Coronary artery (tissue), 2 donors: ENCODE measurements at regions not wholly inside any gene's neighbourhood (a gene's known extent, or its start where the extent isn't known, plus 50 kb on each side); places are given as distances from the start of the nearest gene placed in this dataset.

Source experiments
- DNase-seq: peaks from one replicate; pipeline ENCODE4 v3.0.0-alpha.2; 2017; ENCODE audit warnings: low spot score
- H3K27ac ChIP-seq, 2 donors: fragments of 200-600 bp; sonication (generic); one replicate each; pipeline ENCODE4 v1.5.1; 2016 to 2019
- H3K4me3 ChIP-seq: fragments of 200-600 bp; sonication (generic); 2 replicates; pipeline ENCODE4 v1.5.1; 2016; ENCODE audit warnings: mild to moderate bottlenecking, moderate library complexity
- TF ChIP-seq, protein P1 (sequence below): fragments of 200-600 bp; sonication (generic); IDR thresholded peaks from one replicate; pipeline ENCODE4 v1.5.1; 2019; ENCODE audit warnings: antibody characterized with exemption

DNA sequence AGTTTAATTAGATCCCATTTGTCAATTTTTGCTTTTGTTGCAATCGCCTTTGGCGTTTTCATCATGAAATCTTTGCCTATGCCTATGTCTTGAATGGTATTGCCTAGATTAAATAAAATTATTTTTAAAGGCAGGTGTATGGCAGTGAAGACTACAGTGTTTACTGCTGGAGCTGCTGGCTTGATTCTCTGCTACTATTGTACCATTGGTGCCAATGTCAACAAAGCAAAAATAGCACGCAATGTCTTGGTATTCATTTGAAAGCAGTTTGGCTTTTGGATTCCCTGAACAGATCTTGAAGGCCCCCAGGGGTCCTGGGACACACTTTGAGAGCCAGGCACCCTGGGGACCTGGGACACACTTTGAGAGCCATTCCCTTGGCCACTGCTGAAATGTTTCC is 125.4 kb upstream of the ACKR3 start:
- no peak for DNase-seq
- TF ChIP-seq, protein P1, sequence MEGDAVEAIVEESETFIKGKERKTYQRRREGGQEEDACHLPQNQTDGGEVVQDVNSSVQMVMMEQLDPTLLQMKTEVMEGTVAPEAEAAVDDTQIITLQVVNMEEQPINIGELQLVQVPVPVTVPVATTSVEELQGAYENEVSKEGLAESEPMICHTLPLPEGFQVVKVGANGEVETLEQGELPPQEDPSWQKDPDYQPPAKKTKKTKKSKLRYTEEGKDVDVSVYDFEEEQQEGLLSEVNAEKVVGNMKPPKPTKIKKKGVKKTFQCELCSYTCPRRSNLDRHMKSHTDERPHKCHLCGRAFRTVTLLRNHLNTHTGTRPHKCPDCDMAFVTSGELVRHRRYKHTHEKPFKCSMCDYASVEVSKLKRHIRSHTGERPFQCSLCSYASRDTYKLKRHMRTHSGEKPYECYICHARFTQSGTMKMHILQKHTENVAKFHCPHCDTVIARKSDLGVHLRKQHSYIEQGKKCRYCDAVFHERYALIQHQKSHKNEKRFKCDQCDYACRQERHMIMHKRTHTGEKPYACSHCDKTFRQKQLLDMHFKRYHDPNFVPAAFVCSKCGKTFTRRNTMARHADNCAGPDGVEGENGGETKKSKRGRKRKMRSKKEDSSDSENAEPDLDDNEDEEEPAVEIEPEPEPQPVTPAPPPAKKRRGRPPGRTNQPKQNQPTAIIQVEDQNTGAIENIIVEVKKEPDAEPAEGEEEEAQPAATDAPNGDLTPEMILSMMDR: no peak
- no peak overlapping the region for H3K27ac ChIP-seq
- H3K4me3 ChIP-seq: no peak overlapping the region

DNA sequence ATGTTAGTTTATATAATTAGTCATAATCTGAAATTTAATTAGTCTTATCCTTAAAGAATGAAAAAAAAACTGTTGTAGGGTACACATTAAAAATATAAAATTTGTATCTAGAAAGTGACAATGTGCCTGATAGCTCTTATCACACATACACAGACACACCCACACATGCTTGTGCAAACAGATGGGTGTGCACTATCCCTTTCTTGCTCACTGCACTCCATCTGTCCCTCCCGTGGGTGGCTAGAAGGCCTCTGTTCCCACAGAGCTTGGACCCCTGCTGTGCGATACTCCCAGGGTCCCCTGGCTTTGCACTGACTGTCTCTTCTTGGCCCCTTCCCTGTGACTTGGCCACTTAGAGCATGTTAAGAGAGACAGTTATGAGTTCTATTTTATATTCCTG is 123.9 kb upstream of the ACKR3 start:
- H3K27ac ChIP-seq: no peak overlapping the region
- H3K4me3 ChIP-seq: no peak overlapping the region
- TF ChIP-seq, protein P1: no peak
- DNase-seq: no peak

DNA sequence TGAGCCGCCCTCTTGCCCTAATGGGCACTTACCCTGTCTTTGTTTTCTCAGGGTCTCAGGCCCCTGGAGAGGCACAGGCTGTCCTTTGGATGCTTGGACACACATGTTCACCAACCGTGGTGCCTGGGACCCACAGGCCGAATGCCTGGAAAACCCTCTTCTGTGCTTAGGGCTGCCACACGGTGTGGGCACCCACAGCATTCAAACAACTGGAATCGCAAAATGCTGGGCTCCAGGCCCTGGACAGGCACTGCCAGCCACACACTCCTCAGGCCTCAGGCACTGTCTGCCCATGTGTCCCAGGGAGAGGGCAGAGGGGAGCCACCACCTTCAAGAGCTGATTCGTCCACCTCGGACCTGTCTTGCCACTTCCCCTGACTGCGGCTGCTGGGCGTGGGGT is 123.1 kb upstream of the ACKR3 start:
- no peak for DNase-seq
- H3K4me3 ChIP-seq: no peak overlapping the region
- TF ChIP-seq, protein P1: no peak
- no peak overlapping the region for H3K27ac ChIP-seq

DNA sequence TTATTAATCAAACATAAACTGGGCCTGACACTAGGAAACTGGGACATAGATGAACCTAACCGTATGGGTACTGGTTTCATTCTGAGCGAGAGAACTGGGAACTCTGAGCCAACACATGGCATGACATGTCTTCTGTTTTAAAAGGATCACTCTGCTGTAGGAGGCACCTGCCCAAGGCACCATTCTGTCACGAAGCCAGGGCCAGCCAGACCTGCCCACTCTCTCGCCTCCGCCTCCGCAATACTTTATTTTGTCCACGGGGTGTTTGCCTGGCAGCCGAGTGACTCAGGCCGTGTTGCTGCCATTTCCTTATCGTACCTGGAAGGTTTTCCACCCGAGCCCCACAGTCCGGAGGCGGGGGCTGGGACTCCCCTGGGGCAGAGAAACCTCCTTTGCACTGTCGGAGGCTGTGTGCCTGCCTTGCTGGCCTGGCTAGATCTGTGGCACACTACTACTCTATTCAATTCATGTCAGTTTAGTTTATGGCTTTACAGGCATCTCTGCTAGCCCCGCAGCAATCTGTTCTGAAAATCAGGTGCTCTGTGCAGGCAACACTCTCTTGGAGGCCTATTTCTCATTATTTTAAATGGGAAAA is 120.4 kb upstream of the ACKR3 start:
- H3K27ac ChIP-seq: no peak overlapping the region
- no peak for DNase-seq
- H3K4me3 ChIP-seq: no peak overlapping the region
- TF ChIP-seq, protein P1: no peak

DNA sequence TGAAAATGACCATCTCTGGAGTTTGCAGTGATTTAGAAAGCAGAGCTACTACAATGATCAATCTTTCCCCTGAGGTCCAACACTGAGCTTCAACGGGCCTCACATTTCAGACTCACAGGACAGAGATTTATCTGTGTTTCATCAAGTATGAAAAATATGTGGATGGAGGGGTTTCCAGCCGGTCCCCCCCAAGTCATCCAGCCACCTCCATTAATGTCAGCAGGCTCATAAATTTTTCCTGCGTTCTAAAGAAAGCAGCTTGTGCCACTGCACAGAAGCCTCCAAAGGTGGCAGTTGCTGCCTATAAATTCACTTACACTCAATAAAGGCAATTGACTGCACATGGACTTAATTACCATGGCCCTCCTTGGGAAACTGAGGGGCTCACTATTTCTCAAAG is 117.4 kb upstream of the ACKR3 start:
- TF ChIP-seq, protein P1: no peak
- no peak for DNase-seq
- H3K4me3 ChIP-seq: no peak overlapping the region
- H3K27ac ChIP-seq: no peak overlapping the region

DNA sequence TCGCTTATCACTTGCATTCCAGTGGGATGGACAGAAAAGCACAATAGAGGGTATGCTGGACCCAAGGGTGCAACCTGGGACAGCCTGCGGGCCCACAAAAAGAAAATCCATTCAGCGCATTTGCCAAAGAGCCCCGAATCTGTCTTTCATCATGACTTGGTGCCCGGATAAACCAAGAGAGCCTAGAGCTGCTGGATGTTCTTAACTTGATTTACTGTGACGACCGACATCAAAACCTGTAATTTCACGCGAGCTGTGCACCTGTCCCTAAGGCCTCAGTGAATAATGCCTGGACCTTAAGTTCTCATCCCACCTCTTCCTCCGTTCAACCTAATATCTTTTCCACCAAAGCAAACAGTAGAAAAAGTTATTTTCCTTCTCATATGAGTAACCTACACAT is 115.5 kb upstream of the ACKR3 start:
- no peak overlapping the region for H3K4me3 ChIP-seq

DNA sequence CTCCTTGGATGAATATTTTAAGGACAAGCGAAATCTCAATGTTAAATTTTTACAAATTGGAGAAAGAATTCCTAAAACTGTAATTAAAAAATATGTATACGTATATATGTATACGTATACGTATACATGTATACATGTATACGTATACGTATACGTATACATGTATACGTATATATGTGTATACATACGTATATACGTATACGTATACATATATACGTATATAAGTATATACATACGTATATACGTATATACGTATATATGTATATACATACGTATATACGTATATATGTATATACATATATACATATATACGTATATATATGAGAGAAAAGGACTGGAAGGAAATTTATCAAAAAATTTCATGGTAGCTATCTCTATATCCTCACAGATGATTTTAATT is 110.2 kb upstream of the ACKR3 start:
- H3K4me3 ChIP-seq: no peak overlapping the region
- TF ChIP-seq, protein P1: no peak
- DNase-seq: no peak

More for the DNA sequence above, 115.5 kb upstream of the ACKR3 start:
- no peak overlapping the region for H3K27ac ChIP-seq
- TF ChIP-seq, protein P1: no peak
- no peak for DNase-seq

More for the DNA sequence above, 110.2 kb upstream of the ACKR3 start:
- H3K27ac ChIP-seq: no peak overlapping the region
